ENCODE measurements at regions not wholly inside any gene's neighbourhood (a gene's known extent, or its start where the extent isn't known, plus 50 kb on each side); places are given as distances from the start of the nearest gene placed in this dataset.
"Not testable (repeated sequence)": the region's sequence is repeated elsewhere in the genome, so short reads cannot be mapped to it uniquely, and the experiment has no call there.

GRCh38 chr5:69907941-69908340 lies 117.1 kb upstream of the SERF1B start:
- H3K4me3 ChIP-seq; H3K27me3 ChIP-seq; H3K4me1 ChIP-seq; intact Hi-C loops (cut with DNase I); H3K36me3 ChIP-seq; H3K9me3 ChIP-seq; H3K27ac ChIP-seq: not testable (repeated sequence)
- 96 to 98% methylated on average over 6 of the region's 9 CpGs for WGBS, 2 donors
- peak; percentile 42 for DNase-seq

GRCh38 chr5:69913771-69914170 lies 111.3 kb upstream of the SERF1B start:
- peak; percentile 37 for DNase-seq

More at GRCh38 chr5:69913771-69914170, 111.3 kb upstream of the SERF1B start:
- intact Hi-C loops (cut with DNase I); H3K4me1 ChIP-seq; H3K4me3 ChIP-seq; H3K9me3 ChIP-seq; H3K27me3 ChIP-seq; H3K27ac ChIP-seq; H3K36me3 ChIP-seq: not testable (repeated sequence)
- 94 to 96% methylated on average over 5 of the region's 10 CpGs for WGBS, 2 donors
